ENCODE measurements at regions not wholly inside any gene's neighbourhood (a gene's known extent, or its start where the extent isn't known, plus 50 kb on each side); places are given as distances from the start of the nearest gene placed in this dataset.

GRCh38 chr2:57368190-57368589 is 678.4 kb upstream of the VRK2 start:
- Mint-ChIP-seq H3K36me3 (ENCODE audit: low read depth) (no peaks in the 10 kb centered on the region), H3K27ac (no peak overlapping the region), H3K27me3 (no peaks in the 10 kb centered on the region), H3K4me3 (no peak overlapping the region), H3K4me1 (no peaks in the 10 kb centered on the region)
- DNase-seq (no peak), ATAC-seq (no peak)
- H3K9me3 ChIP-seq (ENCODE audit: control insufficient read depth, low read length, poor library complexity, severe bottlenecking) = peaks cover 2% of the 10 kb centered on the region

- H3K9me3 ChIP-seq (ENCODE audit: control insufficient read depth, low read length, poor library complexity, severe bottlenecking) = peaks cover 5% of the 10 kb centered on the region
- Mint-ChIP-seq H3K27ac (no peak overlapping the region), H3K36me3 (ENCODE audit: low read depth) (no peaks in the 10 kb centered on the region), H3K4me1 (no peaks in the 10 kb centered on the region), H3K4me3 (no peak overlapping the region), H3K27me3 (no peaks in the 10 kb centered on the region)
- ATAC-seq (no peak), DNase-seq (no peak)
Measured at GRCh38 chr2:57370882-57371585, 675.6 kb upstream of the VRK2 start.

- no peak for ATAC-seq
- Mint-ChIP-seq H3K27me3 (no peaks in the 10 kb centered on the region), H3K36me3 (ENCODE audit: low read depth) (no peaks in the 10 kb centered on the region), H3K27ac (no peak overlapping the region), H3K4me1 (no peaks in the 10 kb centered on the region), H3K4me3 (no peak overlapping the region)
- DNase-seq = no peak
- peaks cover 5% of the 10 kb centered on the region for H3K9me3 ChIP-seq (ENCODE audit: control insufficient read depth, low read length, poor library complexity, severe bottlenecking)
Measured at GRCh38 chr2:57372237-57372984, 674.2 kb upstream of the VRK2 start.

- H3K4me3 Mint-ChIP-seq = no peak overlapping the region
- no peaks in the 10 kb centered on the region for H3K36me3 Mint-ChIP-seq (ENCODE audit: low read depth)
Measured at GRCh38 chr2:57373530-57373929, 673.1 kb upstream of the VRK2 start.

GRCh38 chr2:57376985-57377384 is 669.6 kb upstream of the VRK2 start:
- Mint-ChIP-seq H3K4me3 (no peak overlapping the region), H3K27me3 (no peaks in the 10 kb centered on the region), H3K27ac (no peak overlapping the region), H3K4me1 (no peaks in the 10 kb centered on the region), H3K36me3 (ENCODE audit: low read depth) (no peaks in the 10 kb centered on the region)
- H3K9me3 ChIP-seq (ENCODE audit: control insufficient read depth, low read length, poor library complexity, severe bottlenecking) = peaks cover 3% of the 10 kb centered on the region
- ATAC-seq (no peak), DNase-seq (no peak)

More at GRCh38 chr2:57373530-57373929, 673.1 kb upstream of the VRK2 start:
- H3K9me3 ChIP-seq (ENCODE audit: control insufficient read depth, low read length, poor library complexity, severe bottlenecking) = peaks cover 3% of the 10 kb centered on the region
- H3K27me3 Mint-ChIP-seq = no peaks in the 10 kb centered on the region
- H3K27ac Mint-ChIP-seq = no peak overlapping the region
- no peaks in the 10 kb centered on the region for H3K4me1 Mint-ChIP-seq
- DNase-seq (no peak), ATAC-seq (no peak)

- no peak for ATAC-seq
- no peak for DNase-seq
- peaks cover 3% of the 10 kb centered on the region for H3K9me3 ChIP-seq (ENCODE audit: control insufficient read depth, low read length, poor library complexity, severe bottlenecking)
- Mint-ChIP-seq H3K36me3 (ENCODE audit: low read depth) (no peaks in the 10 kb centered on the region), H3K27ac (no peak overlapping the region), H3K27me3 (no peaks in the 10 kb centered on the region), H3K4me1 (no peaks in the 10 kb centered on the region), H3K4me3 (no peak overlapping the region)
Measured at GRCh38 chr2:57386305-57386704, 660.3 kb upstream of the VRK2 start.

- no peak for DNase-seq
- Mint-ChIP-seq H3K27ac (no peak overlapping the region), H3K4me1 (no peaks in the 10 kb centered on the region), H3K27me3 (no peaks in the 10 kb centered on the region), H3K36me3 (ENCODE audit: low read depth) (no peaks in the 10 kb centered on the region), H3K4me3 (no peak overlapping the region)
- H3K9me3 ChIP-seq (ENCODE audit: control insufficient read depth, low read length, poor library complexity, severe bottlenecking) = no peaks in the 10 kb centered on the region
- ATAC-seq = no peak
Measured at GRCh38 chr2:57396355-57397098, 650.1 kb upstream of the VRK2 start.

GRCh38 chr2:57397550-57398360 is 648.9 kb upstream of the VRK2 start:
- ATAC-seq = no peak
- Mint-ChIP-seq H3K27me3 (no peaks in the 10 kb centered on the region), H3K4me1 (no peaks in the 10 kb centered on the region), H3K4me3 (no peak overlapping the region), H3K27ac (no peak overlapping the region), H3K36me3 (ENCODE audit: low read depth) (no peaks in the 10 kb centered on the region)
- no peak for DNase-seq
- no peaks in the 10 kb centered on the region for H3K9me3 ChIP-seq (ENCODE audit: control insufficient read depth, low read length, poor library complexity, severe bottlenecking)

- H3K27ac Mint-ChIP-seq = no peak overlapping the region
- H3K27me3 Mint-ChIP-seq = no peaks in the 10 kb centered on the region
- H3K9me3 ChIP-seq (ENCODE audit: control insufficient read depth, low read length, poor library complexity, severe bottlenecking) = no peaks in the 10 kb centered on the region
- DNase-seq (no peak), ATAC-seq (no peak)
- H3K4me3 Mint-ChIP-seq = no peak overlapping the region
- no peaks in the 10 kb centered on the region for H3K4me1 Mint-ChIP-seq
- H3K36me3 Mint-ChIP-seq (ENCODE audit: low read depth) = no peaks in the 10 kb centered on the region
Measured at GRCh38 chr2:57399057-57399456, 647.5 kb upstream of the VRK2 start.

- Mint-ChIP-seq H3K27ac (no peak overlapping the region), H3K4me3 (no peak overlapping the region), H3K27me3 (no peaks in the 10 kb centered on the region), H3K4me1 (no peaks in the 10 kb centered on the region), H3K36me3 (ENCODE audit: low read depth) (no peaks in the 10 kb centered on the region)
- ATAC-seq = no peak
- H3K9me3 ChIP-seq (ENCODE audit: control insufficient read depth, low read length, poor library complexity, severe bottlenecking) = no peaks in the 10 kb centered on the region
- DNase-seq = no peak
Measured at GRCh38 chr2:57402096-57402495, 644.5 kb upstream of the VRK2 start.

- ATAC-seq (no peak), DNase-seq (no peak)
- Mint-ChIP-seq H3K27ac (no peak overlapping the region), H3K4me1 (no peaks in the 10 kb centered on the region), H3K4me3 (no peak overlapping the region), H3K36me3 (ENCODE audit: low read depth) (no peaks in the 10 kb centered on the region), H3K27me3 (no peaks in the 10 kb centered on the region)
- H3K9me3 ChIP-seq (ENCODE audit: control insufficient read depth, low read length, poor library complexity, severe bottlenecking) = no peaks in the 10 kb centered on the region
Measured at GRCh38 chr2:57402755-57403154, 643.9 kb upstream of the VRK2 start.

- no peaks in the 10 kb centered on the region for H3K4me1 Mint-ChIP-seq
- no peaks in the 10 kb centered on the region for H3K9me3 ChIP-seq (ENCODE audit: control insufficient read depth, low read length, poor library complexity, severe bottlenecking)
Measured at GRCh38 chr2:57407772-57408201, 638.8 kb upstream of the VRK2 start.

GRCh38 chr2:57408587-57408986 is 638.0 kb upstream of the VRK2 start:
- DNase-seq (no peak), ATAC-seq (no peak)
- Mint-ChIP-seq H3K4me1 (no peaks in the 10 kb centered on the region), H3K4me3 (no peak overlapping the region), H3K27ac (no peak overlapping the region), H3K27me3 (no peaks in the 10 kb centered on the region), H3K36me3 (ENCODE audit: low read depth) (no peaks in the 10 kb centered on the region)
- no peaks in the 10 kb centered on the region for H3K9me3 ChIP-seq (ENCODE audit: control insufficient read depth, low read length, poor library complexity, severe bottlenecking)

More at GRCh38 chr2:57407772-57408201, 638.8 kb upstream of the VRK2 start:
- ATAC-seq (no peak), DNase-seq (no peak)
- no peaks in the 10 kb centered on the region for H3K27me3 Mint-ChIP-seq
- no peak overlapping the region for H3K4me3 Mint-ChIP-seq
- H3K27ac Mint-ChIP-seq = no peak overlapping the region
- no peaks in the 10 kb centered on the region for H3K36me3 Mint-ChIP-seq (ENCODE audit: low read depth)

Measured in T-helper 17 cell (primary cell).